HG03558 (cell line): ENCODE measurements at regions not wholly inside any gene's neighbourhood (a gene's known extent, or its start where the extent isn't known, plus 50 kb on each side); places are given as distances from the start of the nearest gene placed in this dataset.

Source experiments
- ATAC-seq: cut with Tn5 transposase; IDR thresholded peaks from one replicate; pipeline ENCODE4 v1.9.1; 2021; ENCODE audit warnings: moderate number of reproducible peaks; ENCODE audit not compliant: unreplicated experiment; ENCODE audit errors: extremely low read depth

DNA sequence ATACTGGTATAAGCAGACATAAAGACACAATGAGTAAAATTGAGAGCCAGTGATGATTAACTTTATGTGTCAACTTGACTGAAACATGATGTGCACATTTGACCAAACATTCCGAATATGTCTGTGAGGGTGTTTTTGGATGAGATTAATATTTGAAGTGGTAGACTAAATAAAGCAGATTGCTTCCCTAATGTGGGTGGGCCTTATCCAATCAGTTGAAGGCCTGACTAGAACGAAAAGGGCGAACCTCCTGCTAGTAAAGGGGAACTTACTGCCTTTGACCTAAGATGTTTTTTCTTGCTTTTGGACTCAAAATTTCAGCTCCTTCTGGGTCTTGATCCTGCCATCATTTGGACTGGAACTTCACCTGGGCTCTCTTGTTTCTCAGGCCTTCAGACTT, 1387.7 kb upstream of the CDH6 start:
- no peak for ATAC-seq

DNA sequence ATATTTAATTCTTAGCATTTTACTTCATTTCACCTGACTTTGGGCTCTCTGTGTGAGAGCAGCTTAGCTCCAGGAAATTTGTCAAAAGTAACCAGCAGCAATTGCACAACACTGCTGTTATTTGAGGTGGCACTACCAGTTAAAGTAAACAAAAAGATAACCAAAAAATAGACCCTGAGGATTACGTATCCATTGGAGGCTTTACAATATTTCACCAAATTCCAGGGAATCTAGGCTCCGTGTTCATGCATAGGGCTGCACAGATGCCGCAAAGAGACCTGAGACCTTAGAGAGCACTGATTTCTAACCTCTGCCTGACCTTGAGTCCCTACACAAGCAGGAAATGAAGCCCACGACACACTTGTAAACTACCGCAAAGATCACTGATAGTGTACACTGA, 1392.7 kb upstream of the CDH6 start:
- ATAC-seq: no peak

DNA sequence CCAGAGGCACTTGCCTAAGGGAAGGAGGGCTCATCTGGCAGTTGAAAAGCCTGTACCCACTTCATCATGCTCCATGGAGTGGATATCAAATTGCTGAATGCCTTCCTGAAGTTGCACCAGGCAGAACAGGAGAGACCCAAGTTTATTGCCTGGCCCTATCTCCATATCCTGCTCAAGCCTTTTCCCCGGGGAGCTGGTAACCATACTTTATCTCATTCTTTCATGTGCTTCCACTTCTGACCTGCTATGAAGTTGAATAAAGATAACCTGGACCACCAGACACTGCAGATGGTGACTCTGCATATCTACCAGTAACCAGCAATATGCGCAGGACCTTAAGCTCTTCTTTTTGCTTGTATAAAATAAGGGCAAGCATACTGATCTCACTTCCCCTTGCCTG, 1397.5 kb upstream of the CDH6 start:
- no peak for ATAC-seq

DNA sequence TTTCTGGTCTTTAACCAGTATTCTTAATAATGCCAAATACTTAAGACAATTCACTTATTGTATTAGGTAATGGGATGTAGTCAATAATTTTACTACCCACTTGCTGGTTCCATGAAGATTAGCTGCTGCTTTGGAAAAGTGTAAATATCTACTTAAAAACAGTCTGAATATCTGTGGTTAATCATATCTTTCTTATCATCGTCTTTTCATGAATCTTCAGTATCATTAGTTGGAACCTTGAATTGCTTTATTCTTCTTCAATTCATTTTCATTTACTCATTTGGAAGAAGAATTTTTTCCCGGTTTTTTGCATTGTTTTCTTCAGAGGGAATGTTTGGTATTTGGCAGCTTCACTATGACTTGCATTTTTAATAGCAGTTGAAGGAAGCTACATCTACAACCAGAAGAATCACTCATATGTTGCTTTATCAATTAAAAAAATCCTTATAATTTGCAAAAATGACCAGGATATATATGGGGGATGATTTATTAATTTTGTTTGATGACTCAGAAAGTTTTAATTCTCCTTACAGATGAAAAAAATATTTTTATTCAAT, 1398.3 kb upstream of the CDH6 start:
- ATAC-seq: no peak

DNA sequence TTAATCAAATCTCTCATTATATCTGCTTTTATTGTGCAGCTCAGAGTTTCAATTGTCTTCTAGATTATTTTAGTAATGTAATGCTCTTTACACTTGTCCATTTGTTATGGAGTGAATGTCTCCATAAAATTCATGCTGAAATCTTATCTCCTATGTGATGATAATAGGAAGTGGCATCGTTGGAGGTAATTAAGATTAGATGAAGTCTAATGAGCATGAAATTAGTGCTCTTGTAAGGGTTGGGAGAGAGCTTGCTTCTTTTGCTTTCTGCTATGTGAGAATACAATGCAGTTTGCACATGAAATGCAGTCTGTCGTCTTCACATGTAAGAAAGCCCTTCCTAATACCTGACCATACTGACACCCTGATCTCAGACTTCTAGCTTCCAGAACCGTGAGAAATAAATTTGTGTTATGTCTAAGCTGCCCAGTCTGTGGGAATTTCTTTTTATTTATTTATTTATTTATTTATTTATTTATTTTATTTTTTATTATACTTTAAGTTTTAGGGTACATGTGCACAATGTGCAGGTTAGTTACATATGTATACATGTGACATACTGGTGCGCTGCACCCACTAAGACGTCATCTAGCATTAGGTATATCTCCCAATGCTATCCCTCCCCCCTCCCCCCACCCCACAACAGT, 1399.2 kb upstream of the CDH6 start:
- ATAC-seq: no peak

DNA sequence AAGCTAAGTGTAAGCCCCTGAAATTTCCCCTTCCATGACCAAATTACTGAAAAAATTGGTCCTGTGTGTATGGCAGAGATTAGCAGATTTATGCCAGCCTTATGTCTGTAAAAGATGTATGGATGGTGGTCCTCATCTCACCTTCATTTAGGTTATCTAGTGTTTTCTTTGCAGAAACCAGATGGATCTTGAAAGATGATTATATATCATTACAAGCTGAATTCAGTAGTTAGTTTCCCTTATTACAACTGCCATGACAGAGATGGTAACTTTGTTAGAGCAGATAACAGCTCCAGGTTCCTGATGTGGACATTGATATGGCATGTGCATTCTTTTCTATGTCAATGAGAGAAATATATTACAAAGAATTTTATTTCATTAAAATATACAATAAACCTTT, 1403.2 kb upstream of the CDH6 start:
- ATAC-seq: no peak

DNA sequence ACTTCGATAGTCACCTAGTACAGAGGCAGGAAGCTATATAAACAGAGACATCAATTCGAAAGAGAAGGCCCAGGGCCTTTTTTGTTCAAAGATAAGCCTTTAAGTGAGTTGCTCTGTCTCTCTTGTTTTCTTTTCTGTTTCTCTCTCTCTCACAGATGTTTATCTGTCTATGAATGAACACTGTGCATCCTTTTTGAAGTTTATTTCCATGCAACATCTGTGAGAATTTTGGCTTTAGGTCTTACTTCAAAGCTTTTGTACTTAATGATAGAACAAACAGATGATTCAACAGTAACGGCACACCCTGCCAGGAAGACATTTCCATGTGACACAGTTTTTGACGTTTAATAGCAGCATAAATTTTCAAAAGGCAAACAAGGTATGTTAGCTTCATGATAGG, 1413.1 kb upstream of the CDH6 start:
- ATAC-seq: no peak

DNA sequence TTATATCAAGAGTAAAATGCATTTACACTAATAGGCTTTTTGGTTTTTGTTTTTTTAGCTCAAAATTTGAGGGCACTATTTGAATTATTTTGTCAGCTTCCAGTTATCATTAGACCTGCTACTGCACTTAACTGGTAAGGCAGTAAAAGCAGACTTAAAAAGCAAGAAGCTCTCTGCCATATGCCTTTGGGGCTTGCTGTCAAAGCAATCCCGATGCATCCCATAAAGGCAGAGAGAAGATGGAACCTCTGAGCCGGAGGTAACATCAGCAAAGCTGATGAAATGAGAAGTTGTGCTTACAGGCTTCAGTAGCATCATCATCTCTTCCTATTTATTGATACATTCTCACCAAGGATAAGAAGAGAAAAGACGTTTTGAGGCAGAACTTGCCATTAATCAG, 1414.3 kb upstream of the CDH6 start:
- ATAC-seq: no peak

DNA sequence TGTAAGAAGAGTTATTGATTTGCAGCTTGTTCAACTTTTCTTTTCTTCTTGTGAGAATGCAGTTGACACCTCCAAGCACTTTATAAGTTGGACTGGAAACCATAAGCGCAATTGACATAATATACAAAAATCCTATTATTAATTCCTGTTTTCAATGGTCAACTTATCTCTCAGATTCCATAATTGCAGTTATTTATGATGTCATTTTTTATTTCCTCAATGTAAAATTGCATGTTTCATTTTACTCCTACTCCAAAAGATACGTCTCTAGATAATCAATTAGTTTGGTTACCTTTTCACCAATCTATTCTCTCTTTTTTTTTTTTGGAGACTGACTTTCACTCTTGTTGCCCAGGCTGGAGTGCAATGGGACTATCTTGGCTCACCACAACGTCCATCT, 1416.1 kb upstream of the CDH6 start:
- no peak for ATAC-seq

DNA sequence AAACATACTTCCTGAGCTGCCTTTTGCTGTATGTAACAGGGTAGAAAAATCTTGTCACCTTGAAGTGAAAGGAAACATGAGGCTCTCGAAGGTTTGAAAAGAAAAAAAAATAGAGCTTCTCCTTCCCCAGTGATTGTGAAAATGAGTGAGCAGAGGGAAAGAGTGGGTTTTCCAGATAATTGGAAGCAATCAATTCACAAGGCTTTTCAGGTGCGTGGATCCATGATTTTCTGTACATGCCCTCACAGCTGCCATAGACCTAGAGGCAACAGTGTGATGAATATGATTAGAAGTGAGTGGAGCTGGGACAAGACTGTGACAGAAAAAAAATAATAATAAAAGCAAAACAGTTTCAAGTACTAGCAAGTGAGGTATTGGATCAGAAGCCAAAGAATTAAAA, 1422.5 kb upstream of the CDH6 start:
- ATAC-seq: no peak

DNA sequence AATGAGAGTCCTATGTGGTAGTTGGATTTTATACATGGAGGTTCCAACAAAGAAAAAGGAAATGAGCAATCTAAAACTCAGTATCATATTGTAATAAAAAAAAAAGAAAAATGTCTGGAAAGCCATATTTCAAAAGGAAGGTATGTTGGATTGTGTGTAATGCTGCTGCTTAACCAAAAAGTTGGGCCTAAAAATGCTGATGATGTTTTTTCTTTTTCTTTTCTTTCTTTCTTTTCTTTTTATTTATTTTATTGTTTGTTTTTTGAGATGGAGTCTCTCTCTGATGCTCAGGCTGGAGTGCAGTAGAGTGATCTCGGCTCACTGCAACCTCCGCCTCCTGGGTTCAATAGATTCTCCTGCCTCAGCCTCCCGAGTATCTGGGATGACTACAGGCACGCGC, 1424.0 kb upstream of the CDH6 start:
- no peak for ATAC-seq

DNA sequence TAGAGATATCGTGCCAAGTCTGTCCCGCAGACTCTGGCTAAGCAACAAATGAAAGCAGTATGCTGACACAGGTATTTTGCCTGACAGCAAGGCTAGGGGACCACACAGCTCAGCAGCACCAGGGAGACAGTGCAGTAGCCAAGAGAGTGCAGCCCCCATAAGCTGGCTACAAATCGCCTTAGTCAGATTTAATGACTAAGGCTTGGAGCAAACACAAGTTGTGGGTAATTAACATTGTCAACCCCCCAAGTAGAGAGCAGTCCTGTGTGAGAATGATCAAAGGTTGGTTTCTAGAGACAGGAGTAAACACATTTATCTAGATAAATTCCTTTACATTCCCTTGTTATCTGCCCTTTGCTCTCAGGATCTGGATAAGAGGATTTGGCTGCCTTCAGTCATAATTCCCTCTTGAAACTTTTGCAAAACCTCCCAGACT, 1434.5 kb upstream of the CDH6 start:
- no peak for ATAC-seq

DNA sequence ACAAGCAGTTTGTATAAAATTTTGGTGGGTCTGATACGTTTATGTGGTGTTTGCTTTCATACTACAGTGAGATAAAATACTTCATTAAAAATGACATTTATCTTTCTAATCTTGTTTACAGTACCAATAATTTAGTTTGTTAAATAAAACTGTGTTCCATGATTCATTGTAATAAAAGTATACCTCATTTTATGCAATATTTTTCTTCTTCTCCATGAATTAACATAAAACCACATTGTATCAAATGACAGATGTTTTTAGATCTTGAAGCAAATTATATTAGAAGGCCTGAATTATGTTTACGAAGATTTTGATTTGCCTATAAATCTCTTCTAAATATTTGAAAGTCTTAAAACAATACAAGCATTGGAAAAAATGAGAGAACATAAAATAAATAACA, 1443.0 kb upstream of the CDH6 start:
- no peak for ATAC-seq

DNA sequence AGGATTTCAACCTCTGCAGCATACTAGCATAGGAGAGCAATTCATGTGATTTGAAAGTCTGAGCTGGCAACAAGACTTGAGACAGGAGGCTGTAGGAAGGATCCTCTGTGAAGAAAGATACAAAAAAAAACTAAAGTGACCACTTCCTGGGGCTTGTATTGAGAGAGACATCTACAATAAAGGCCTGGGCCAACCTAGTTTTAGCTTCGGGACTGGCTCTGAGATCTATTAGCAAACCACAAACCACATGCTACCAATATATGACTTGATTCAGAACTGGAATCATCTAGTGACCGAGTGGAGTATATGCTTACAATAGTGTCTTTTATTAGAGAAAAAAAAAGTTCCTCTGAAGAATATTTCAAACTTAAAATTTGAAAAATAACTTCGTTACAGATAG, 1448.9 kb upstream of the CDH6 start:
- no peak for ATAC-seq

DNA sequence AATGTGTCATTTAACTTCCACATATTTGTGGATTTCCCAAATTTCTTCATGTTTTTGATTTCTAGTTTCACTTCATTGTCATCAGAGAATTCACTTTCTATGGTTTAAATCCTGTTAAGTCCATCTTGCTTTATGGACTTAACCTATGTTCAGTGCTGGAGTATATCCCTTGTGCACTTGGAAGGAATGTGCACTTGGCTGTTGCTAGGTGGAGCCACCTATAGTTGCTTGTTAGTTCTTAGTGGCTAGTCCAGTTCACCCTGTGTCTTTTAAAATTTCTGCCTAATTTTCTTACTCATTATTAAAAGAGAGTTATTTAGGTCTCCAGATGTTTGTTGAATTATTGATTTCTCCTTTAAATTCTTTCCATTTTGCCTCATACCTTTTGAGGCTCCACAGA, 1472.5 kb upstream of the CDH6 start:
- no peak for ATAC-seq

DNA sequence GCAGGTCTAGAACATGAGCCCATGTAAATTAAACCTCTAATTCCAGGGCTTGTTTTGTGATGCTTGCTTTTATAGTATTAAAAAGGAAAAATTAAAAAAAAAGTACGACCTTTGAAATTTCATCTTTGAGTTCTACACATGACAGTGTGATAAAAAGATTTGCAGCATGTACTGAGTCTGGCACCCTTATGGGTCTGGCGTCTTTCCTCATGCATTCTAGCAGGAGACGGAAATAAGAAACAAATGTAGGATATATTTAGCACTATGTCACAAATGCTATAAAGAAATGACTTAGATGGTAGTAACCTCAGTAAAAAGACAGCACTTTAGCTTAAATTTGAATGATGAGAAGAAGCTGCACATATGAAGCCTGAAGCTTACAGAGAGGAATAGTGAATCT, 1474.3 kb upstream of the CDH6 start:
- ATAC-seq: no peak

DNA sequence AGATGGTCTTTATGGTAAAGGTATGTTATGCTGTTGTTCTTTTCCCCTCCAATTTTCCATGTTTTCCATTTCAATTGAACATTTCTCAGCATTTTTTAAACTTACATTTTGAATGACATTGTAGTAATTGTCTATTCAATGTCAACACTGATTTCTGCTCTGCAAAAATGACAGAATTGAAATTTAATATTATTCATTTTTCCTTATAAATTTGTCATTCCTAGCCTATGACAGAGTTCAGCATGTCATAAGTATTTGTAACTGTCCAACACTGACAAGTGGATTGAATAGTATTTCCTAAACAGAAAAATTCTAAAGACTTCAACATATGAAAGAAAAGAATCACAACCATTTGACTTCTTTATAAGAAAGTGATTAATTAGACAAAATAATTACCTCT, 1478.3 kb upstream of the CDH6 start:
- ATAC-seq: no peak

DNA sequence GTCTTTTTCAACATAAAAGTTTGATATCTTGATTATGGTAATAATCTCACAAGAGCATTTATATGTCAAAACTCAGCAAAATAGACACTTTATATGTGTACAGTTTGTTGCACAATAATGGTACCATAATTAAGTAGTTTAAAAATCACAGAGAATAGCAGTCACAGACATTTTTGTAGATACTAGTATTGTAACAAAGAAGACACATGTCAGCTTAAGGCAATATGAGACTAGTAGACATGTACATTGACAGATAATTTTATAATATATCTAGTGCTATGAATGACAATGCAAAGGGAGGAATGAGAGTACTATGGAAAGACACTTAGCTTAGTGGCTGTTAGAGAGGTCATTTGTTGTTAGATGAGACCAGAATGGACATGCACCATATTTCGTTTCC, 1490.6 kb upstream of the CDH6 start:
- no peak for ATAC-seq

DNA sequence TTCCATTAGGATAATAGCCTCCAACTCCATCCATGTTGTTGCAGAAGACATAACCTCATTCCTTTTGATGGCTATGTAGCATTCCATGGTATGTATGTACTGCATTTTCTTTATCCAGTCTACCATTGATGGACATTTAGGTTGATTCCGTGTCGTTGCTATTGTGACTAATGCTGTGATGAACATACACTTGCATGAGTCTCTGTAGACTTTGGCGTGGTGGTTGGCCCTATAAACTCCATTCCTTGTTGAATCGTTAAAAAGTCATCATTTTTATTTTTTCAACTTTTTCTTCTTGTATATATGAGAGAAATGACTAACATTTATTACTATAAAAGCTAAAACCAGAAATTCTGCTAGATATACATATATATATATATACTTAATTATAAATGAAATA, 1491.9 kb upstream of the CDH6 start:
- ATAC-seq: no peak

DNA sequence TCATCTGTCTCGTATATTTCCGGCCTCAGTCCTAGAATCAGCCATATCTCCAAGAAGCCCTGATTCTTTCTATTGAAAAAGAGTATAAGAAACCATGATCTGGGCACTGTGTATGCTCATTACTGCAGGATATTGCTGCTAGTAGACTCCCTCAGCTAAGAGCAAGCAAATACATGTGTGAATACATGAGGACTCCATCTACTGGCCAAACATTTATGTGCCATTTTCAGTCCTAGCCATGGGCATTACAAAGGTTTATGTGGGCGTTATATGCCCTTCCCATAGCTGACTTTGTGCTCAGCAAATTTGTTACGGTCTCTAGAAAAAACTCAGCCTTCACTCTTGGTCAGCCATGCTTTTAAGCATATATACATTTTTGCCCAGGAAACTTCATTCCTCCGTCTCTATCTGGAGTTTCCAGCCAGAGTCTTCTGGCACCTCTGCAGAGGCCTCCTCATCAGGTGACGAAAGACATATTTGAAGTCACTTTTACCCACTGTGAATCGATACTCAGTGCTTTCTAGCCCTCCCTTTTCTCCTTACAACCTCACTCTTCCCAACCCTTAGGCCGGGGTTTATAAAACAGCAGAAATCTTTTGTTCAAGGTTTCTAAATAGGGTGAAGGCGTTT, 1495.6 kb upstream of the CDH6 start:
- no peak for ATAC-seq

DNA sequence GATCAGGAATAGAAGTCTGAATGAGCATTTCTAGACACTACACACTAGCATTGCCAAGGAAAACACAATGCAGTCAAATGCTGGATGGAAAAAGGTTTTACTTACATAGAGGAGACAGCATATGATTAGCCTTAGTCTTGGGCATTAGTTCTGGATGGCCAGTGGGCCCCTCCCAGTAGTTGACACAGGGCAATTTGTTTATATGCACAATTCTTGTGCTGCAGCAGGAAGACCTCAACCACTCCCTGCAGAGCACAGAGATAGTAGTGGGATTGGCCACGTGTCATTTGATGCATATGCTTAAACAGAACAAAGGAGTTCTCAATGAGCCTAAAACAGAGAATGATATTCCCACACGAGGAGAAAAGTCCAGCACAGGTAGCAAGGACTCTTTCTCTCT, 1496.2 kb upstream of the CDH6 start:
- no peak for ATAC-seq

DNA sequence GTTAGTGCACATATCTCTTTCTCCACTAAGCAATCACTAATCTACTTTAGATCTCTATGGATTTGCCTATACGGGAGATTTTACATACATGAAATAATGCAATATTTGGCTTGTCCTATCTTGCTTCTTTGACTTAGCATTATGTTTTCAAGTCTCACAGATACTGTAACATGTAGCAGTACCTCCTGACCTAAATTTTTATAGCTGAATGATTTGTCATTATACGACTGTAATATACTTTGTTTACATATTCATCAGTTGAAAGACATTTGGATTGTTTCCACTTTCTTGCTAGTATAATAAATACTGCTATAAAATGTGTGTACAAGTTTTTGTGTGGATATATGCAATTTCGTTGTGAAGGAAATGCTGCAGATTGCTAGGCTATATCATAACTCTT, 1520.8 kb upstream of the CDH6 start:
- no peak for ATAC-seq
